BJ (cell line): ENCODE measurements at regions not wholly inside any gene's neighbourhood (a gene's known extent, or its start where the extent isn't known, plus 50 kb on each side); places are given as distances from the start of the nearest gene placed in this dataset.

Source experiments
- CTCF ChIA-PET: fragments of 350-600 bp; formaldehyde crosslinking; extraction: SDS; loops from one replicate; lab custom pipeline; 2021; ENCODE audit warnings: antibody characterized with exemption, inconsistent platforms; lab: Yijun Ruan, JAX
- POLR2A ChIA-PET: fragments of 300-600 bp; sonication (Branson Sonifier 250); formaldehyde crosslinking; extraction: SDS; loops from one replicate; lab custom pipeline; 2021; ENCODE audit warnings: antibody characterized with exemption; lab: Charles Lee
- DNase-seq: peaks from one replicate; pipeline ENCODE4 v3.0.0-alpha.2; 2011; ENCODE audit warnings: low read depth
- H3K27me3 ChIP-seq: 2 replicates; pipeline ENCODE4 v1.6.0; 2011; ENCODE audit warnings: low read length; ENCODE audit not compliant: control insufficient read depth, insufficient read depth
- H3K36me3 ChIP-seq: 2 replicates; pipeline ENCODE4 v1.5.1; 2011; ENCODE audit warnings: low read length; ENCODE audit not compliant: control insufficient read depth, insufficient read depth
- H3K4me3 ChIP-seq: 2 replicates; pipeline ENCODE4 v1.5.1; 2011; ENCODE audit warnings: low read depth, mild to moderate bottlenecking, control low read depth, low read length
- CTCF ChIP-seq: IDR thresholded peaks from 2 replicates; pipeline ENCODE4 v1.5.1; 2011; ENCODE audit warnings: low read depth, mild to moderate bottlenecking, control low read depth, inconsistent platforms, low read length, moderate library complexity; ENCODE audit not compliant: insufficient read depth

- no peak for DNase-seq
- Histone ChIP-seq H3K27me3 (no peaks in the 10 kb centered on the region; the same call in 1 of the 2 replicates), H3K4me3 (no peak overlapping the region), H3K36me3 (no peaks in the 10 kb centered on the region)
- ChIA-PET CTCF (interaction anchor here (1.1 kb wide), 1 partner anchor 323 kb away, joined by 3 read pairs; no protein-coding TSS in a partner anchor), POLR2A (no interaction called here)
- no peak for TF ChIP-seq CTCF
These were observed 325.5 kb upstream of the HS6ST1 start for GRCh38 chr2:128644156-128644555.

- POLR2A ChIA-PET, result no interaction called here
- CTCF ChIA-PET, result interaction anchor here (1.0 to 1.1 kb wide), 2 partner anchors 25 to 323 kb away, joined by 3 read pairs; no protein-coding TSS in a partner anchor
These were observed 326.1 kb upstream of the HS6ST1 start for GRCh38 chr2:128644718-128645256.

GRCh38 chr2:128645631-128646030 lies 327.0 kb upstream of the HS6ST1 start:
- no peaks in the 10 kb centered on the region for H3K36me3 ChIP-seq
- DNase-seq, result no peak
- H3K4me3 ChIP-seq, result no peak overlapping the region
- POLR2A ChIA-PET, result no interaction called here
- no peaks in the 10 kb centered on the region; the same call in 1 of the 2 replicates for H3K27me3 ChIP-seq
- TF ChIP-seq CTCF, result no peak
- CTCF ChIA-PET, result interaction anchor here (1.0 kb wide), 1 partner anchor 25 kb away, joined by 3 read pairs; no protein-coding TSS in a partner anchor

More at GRCh38 chr2:128644718-128645256, 326.1 kb upstream of the HS6ST1 start:
- Histone ChIP-seq H3K36me3 (no peaks in the 10 kb centered on the region), H3K27me3 (no peaks in the 10 kb centered on the region; the same call in 1 of the 2 replicates), H3K4me3 (no peak overlapping the region)
- no peak for TF ChIP-seq CTCF
- no peak for DNase-seq

GRCh38 chr2:128646091-128646490 lies 327.4 kb upstream of the HS6ST1 start:
- POLR2A ChIA-PET, result no interaction called here
- CTCF ChIA-PET, result interaction anchor here (0.5 kb wide), 1 partner anchor 79 kb away, joined by 3 read pairs; no protein-coding TSS in a partner anchor
- no peaks in the 10 kb centered on the region for H3K36me3 ChIP-seq
- no peak for DNase-seq
- H3K27me3 ChIP-seq, result no peaks in the 10 kb centered on the region; the same call in 1 of the 2 replicates
- TF ChIP-seq CTCF, result no peak
- no peak overlapping the region for H3K4me3 ChIP-seq

GRCh38 chr2:128646691-128647090 lies 328.0 kb upstream of the HS6ST1 start:
- POLR2A ChIA-PET, result no interaction called here
- DNase-seq, result no peak
- CTCF ChIA-PET, result interaction anchor here (0.5 to 0.6 kb wide), 2 partner anchors 79 to 203 kb away, joined by 3 read pairs; no protein-coding TSS in a partner anchor
- Histone ChIP-seq H3K36me3 (no peaks in the 10 kb centered on the region), H3K27me3 (no peaks in the 10 kb centered on the region; the same call in 1 of the 2 replicates), H3K4me3 (no peak overlapping the region)
- no peak for TF ChIP-seq CTCF
